ENCODE measurements at regions not wholly inside any gene's neighbourhood (a gene's known extent, or its start where the extent isn't known, plus 50 kb on each side); places are given as distances from the start of the nearest gene placed in this dataset.

DNA sequence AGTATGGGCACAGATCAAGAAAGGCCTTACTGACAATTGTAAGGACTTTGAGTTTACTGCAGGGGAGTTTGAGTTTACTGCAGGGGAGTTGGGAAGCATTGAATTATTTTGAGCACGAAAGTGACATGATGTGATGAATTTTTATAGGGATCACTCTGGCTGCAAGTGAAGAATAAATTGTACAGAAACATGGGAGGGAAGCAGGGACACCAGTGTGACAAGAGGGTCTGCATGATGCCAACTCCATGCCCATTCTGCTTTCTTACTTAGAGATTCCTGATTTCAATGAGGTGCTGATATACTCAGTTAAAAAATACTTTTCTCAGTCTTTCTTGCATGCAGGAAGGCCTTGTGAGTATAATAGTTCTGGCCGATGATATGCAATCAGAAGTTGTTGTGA lies 234.4 kb downstream of the CENPF start:
- Histone ChIP-seq H3K4me3 (no peak overlapping the region), H3K27ac (no peak overlapping the region)
- DNase-seq (ENCODE audit: low spot score): no peak
- TF ChIP-seq, protein P1, sequence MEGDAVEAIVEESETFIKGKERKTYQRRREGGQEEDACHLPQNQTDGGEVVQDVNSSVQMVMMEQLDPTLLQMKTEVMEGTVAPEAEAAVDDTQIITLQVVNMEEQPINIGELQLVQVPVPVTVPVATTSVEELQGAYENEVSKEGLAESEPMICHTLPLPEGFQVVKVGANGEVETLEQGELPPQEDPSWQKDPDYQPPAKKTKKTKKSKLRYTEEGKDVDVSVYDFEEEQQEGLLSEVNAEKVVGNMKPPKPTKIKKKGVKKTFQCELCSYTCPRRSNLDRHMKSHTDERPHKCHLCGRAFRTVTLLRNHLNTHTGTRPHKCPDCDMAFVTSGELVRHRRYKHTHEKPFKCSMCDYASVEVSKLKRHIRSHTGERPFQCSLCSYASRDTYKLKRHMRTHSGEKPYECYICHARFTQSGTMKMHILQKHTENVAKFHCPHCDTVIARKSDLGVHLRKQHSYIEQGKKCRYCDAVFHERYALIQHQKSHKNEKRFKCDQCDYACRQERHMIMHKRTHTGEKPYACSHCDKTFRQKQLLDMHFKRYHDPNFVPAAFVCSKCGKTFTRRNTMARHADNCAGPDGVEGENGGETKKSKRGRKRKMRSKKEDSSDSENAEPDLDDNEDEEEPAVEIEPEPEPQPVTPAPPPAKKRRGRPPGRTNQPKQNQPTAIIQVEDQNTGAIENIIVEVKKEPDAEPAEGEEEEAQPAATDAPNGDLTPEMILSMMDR (IDR thresholded peaks at IDR 0.05): no peak

DNA sequence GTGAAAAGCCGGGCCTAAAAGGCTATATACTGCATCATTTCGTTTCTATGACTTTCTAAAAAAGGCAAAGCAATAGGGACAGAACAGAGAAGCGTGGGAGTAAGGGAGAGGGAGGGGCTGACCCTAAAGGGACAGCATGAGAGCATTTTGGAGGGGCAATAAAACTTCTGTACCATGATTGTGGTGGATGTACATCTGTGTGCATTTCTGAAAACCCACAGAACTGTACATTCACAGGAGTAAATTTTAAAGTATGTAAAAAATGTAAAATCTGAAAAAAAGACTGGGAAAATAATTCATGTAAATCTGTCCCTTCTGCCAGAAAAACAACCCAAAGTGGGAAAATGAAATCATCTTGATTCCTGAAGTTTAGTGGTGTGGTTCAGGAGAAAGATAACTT lies 235.4 kb downstream of the CENPF start:
- no peak for DNase-seq (ENCODE audit: low spot score)
- Histone ChIP-seq H3K27ac (no peak overlapping the region), H3K4me3 (no peak overlapping the region)
- TF ChIP-seq, protein P1 (IDR thresholded peaks at IDR 0.05): no peak

DNA sequence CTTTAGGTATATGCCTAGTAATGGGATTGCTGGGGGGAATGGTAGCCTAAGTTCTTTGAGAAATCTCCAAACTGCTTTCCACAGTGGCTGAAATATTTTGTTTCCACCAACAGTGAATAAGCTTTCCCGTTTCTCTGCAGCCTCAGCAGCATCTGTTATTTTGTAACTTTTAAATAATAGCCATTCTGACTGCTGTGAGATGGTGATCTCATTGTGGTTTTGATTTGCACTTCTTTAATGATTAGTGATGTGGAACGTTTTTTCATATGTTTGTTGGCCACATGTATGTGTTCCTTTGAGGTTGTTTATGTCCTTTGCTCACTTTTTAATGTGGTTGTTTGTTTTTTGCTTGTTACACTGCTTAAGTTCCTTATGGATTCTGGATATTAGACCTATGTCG lies 237.4 kb downstream of the CENPF start:
- H3K4me3 ChIP-seq: no peak overlapping the region
- TF ChIP-seq, protein P1 (IDR thresholded peaks at IDR 0.05): no peak
- no peak overlapping the region for H3K27ac ChIP-seq
- no peak for DNase-seq (ENCODE audit: low spot score)

DNA sequence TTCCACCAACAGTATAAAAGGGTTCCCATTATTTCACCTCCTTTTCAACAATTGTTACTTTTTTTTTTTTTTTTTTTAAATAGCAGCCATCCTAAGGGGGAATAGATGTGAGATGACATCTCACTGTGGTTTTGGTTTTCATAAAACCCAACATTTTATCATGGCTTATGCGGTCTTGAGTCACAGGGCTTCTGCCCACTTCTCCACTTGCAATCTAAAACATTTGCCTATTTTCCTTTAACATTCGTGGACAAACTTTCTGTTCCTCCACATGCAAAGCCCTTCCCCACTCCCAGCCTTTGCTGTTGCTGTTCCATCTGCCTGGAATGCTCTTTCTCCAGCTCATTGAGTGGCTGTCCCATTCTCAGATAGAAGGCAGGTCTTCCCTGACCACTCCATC lies 239.7 kb upstream of the KCNK2 start:
- TF ChIP-seq, protein P1 (IDR thresholded peaks at IDR 0.05): no peak
- Histone ChIP-seq H3K4me3 (no peak overlapping the region), H3K27ac (no peak overlapping the region)
- no peak for DNase-seq (ENCODE audit: low spot score)

DNA sequence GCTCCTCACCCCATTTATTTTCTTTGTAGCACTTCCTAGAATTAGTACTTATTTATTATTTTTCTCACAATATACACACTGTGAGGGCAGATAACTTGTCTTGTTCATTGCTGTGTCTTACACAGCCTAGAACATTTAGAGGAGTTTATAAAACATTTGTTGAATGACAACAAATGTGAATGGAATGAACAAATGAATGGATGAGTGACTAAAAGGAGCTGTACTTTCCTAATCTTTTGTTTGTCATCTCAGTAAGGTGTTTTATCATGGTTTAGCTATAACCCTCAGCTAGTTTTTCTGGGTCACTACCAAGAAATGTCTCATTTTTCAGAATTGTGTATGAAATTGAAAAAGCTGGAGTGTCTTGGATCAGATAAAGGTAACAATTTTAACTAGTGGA lies 239.3 kb upstream of the KCNK2 start:
- TF ChIP-seq, protein P1 (IDR thresholded peaks at IDR 0.05): no peak
- no peak for DNase-seq (ENCODE audit: low spot score)
- Histone ChIP-seq H3K4me3 (no peak overlapping the region), H3K27ac (no peak overlapping the region)

DNA sequence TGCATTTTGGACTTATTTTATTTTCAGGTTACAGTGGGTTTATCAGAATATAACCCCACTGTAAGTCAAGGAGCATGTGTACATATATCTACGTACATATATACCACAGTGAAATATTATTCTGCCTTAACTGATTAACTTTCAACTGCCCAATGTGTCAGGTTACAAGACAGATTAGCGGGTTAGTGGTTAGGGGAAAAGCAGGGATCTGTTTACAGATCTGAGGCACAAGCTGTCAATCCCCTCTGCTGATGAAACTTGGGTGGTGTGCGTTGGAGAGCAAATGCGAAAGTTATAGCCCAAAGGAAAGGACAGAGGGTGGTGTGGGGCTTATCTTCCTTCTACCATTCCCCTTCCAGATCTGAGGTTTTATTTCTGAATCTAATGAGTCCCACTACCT lies 238.2 kb upstream of the KCNK2 start:
- no peak overlapping the region for H3K4me3 ChIP-seq
- TF ChIP-seq, protein P1 (IDR thresholded peaks at IDR 0.05): no peak

DNA sequence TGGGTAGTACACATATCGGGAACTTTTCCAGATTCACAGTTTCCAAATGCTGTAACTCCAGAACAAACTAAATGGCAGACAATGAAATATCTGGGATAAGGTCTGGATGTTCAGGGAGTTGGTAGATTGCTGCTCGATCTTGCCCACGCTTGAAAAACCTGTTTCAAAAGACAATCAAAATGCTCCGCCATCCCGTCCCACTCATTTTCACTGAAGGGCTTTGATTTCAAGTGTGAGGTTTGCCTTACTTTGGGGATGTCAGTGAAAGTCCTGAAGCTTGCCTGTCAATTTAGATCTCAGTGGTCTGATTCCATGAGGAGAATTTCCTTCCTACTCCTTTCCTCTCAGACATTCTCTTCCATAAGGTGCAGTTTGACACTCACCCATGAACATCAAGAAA lies 236.3 kb upstream of the KCNK2 start:
- no peak for DNase-seq (ENCODE audit: low spot score)
- no peak overlapping the region for H3K27ac ChIP-seq
- TF ChIP-seq, protein P1 (IDR thresholded peaks at IDR 0.05): no peak
- H3K4me3 ChIP-seq: no peak overlapping the region

More for the DNA sequence above, 238.2 kb upstream of the KCNK2 start:
- DNase-seq (ENCODE audit: low spot score): no peak
- H3K27ac ChIP-seq: no peak overlapping the region
